ENCODE measurements at regions not wholly inside any gene's neighbourhood (a gene's known extent, or its start where the extent isn't known, plus 50 kb on each side); places are given as distances from the start of the nearest gene placed in this dataset.

DNA sequence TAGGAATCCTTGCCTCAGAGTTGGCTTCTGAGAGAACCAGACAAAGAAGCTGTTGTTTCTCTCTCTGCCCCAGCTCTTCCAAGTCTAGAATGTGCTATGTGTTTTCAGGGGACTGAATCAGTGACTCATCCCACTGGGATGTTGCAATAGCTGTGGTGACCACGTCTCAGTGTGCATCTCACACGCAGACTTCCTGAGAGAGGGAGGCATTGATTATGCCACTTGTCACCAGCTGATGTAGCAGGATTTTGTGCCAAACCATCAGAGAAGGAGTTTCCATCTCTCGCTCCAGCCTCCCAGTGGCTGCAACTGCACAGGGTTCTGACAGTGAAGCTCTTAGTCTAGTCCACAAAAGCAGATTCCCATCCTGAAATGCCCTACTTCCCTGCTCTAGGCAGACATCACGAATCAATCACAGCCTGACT lies 455.8 kb downstream of the MIAT start:
- TF ChIP-seq CTCF (IDR thresholded peaks at IDR 0.05) (no peak), POLR2A (IDR thresholded peaks at IDR 0.05) (no peak)
